GM12878 (cell line): ENCODE measurements at regions not wholly inside any gene's neighbourhood (a gene's known extent, or its start where the extent isn't known, plus 50 kb on each side); places are given as distances from the start of the nearest gene placed in this dataset.

Experiments used
- ATAC-seq: fragments of 200-7000 bp; cut with Tn5 transposase; 3 replicates; pipeline ENCODE4 v1.9.1; 2020; ENCODE audit warnings: mild to moderate bottlenecking, moderate library complexity
- BruUV-seq: library from RNA; stranded (reverse); fragments of 400-500 nt; replicated peaks from 2 replicates; lab custom pipeline; 2021; lab: Mats Ljungman, UMichigan
- CTCF ChIA-PET: fragments of 300-600 bp; sonication (Branson Sonifier 250); formaldehyde crosslinking; extraction: SDS; loops from one replicate; lab custom pipeline; 2021; ENCODE audit warnings: inconsistent platforms; lab: Yijun Ruan, JAX
- POLR2A ChIA-PET: fragments of 350-600 bp; formaldehyde crosslinking; extraction: SDS; loops from one replicate; lab custom pipeline; 2021; ENCODE audit warnings: inconsistent platforms; lab: Charles Lee
- RAD21 ChIA-PET: fragments of 300-600 bp; sonication (Branson Sonifier 250); formaldehyde crosslinking; loops from one replicate; lab custom pipeline; 2023; ENCODE audit warnings: antibody characterized with exemption; ENCODE audit not compliant: unreplicated experiment; lab: Charles Lee
- SMC1A ChIA-PET: fragments of 300-600 bp; sonication (Branson Sonifier 250); formaldehyde crosslinking; loops from one replicate; lab custom pipeline; 2023; ENCODE audit not compliant: unreplicated experiment, uncharacterized antibody; lab: Charles Lee
- DNase-seq: peaks from one replicate; pipeline ENCODE4 v3.0.0-alpha.2; 2011; ENCODE audit warnings: low read depth, low spot score
- FAIRE-seq: peaks from 3 replicates; lab custom pipeline; 2011; peaks lifted over from hg19 to GRCh38; lab: Jason Lieb, UNC
- H2AFZ ChIP-seq: 2 replicates; pipeline ENCODE4 v1.6.0; 2011; ENCODE audit warnings: low read depth, low read length, control low read depth; ENCODE audit not compliant: control insufficient read depth
- H3K27ac ChIP-seq: 2 replicates; pipeline ENCODE4 v1.5.1; 2011; ENCODE audit warnings: control low read depth; ENCODE audit not compliant: control insufficient read depth, insufficient read depth
- H3K27me3 ChIP-seq, 2 experiments: replicated peaks in 1 of 2; 2 replicates each; pipeline versions ENCODE4 v1.6.0 to v1.6.1; 2011; ENCODE audit warnings: low read length in 1 of 2; ENCODE audit not compliant: control insufficient read depth in 2 of 2, insufficient read depth in 2 of 2
- H3K36me3 ChIP-seq, 2 experiments: 2 replicates each; pipeline ENCODE4 v1.5.1; 2011; ENCODE audit warnings: low read length in 1 of 2; ENCODE audit not compliant: control insufficient read depth in 2 of 2, insufficient read depth in 2 of 2
- H3K4me1 ChIP-seq: 2 replicates; pipeline ENCODE4 v1.6.1; 2011; ENCODE audit warnings: mild to moderate bottlenecking, low read length, moderate library complexity, mixed read lengths; ENCODE audit not compliant: control insufficient read depth, insufficient read depth
- H3K4me2 ChIP-seq: 2 replicates; pipeline ENCODE4 v1.6.0; 2011; ENCODE audit warnings: control low read depth; ENCODE audit not compliant: control insufficient read depth, insufficient read depth
- H3K4me3 ChIP-seq: fragments of 200-600 bp; sonication (generic); 2 replicates; pipeline ENCODE4 v1.5.1; 2016
- H3K79me2 ChIP-seq: 2 replicates; pipeline ENCODE4 v1.6.0; 2011; ENCODE audit warnings: low read length; ENCODE audit not compliant: control insufficient read depth, insufficient read depth
- H3K9ac ChIP-seq: 2 replicates; pipeline ENCODE4 v1.8.0; 2011; ENCODE audit warnings: low read length, control low read depth, mixed read lengths; ENCODE audit not compliant: control insufficient read depth, insufficient read depth
- H3K9me3 ChIP-seq: replicated peaks from 3 replicates; pipeline ENCODE4 v1.5.1; 2011; ENCODE audit warnings: mild to moderate bottlenecking, low read length; ENCODE audit not compliant: control insufficient read depth, insufficient read depth
- H4K20me1 ChIP-seq: 2 replicates; pipeline ENCODE4 v1.6.0; 2011; ENCODE audit not compliant: control insufficient read depth, insufficient read depth
- BACH1 ChIP-seq: fragments of 450-650 bp; IDR thresholded peaks from 2 replicates; pipeline ENCODE4 v1.6.1; 2017; ENCODE audit warnings: mild to moderate bottlenecking, borderline replicate concordance
- KAT2A ChIP-seq: conservative IDR thresholded peaks from 2 replicates; pipeline ENCODE4 v1.6.1; 2011; ENCODE audit warnings: low read depth, low read length; ENCODE audit not compliant: control insufficient read depth
- KDM1A ChIP-seq: fragments of 200-600 bp; sonication (generic); IDR thresholded peaks from 2 replicates; pipeline ENCODE4 v1.6.1; 2016; ENCODE audit warnings: borderline replicate concordance
- NFYB ChIP-seq: IDR thresholded peaks from 2 replicates; pipeline ENCODE4 v1.6.1; 2011; ENCODE audit warnings: low read depth, mild to moderate bottlenecking, low read length, improper control_type of control experiment, moderate library complexity; ENCODE audit not compliant: insufficient read depth
- NR2F1 ChIP-seq: fragments of 450-650 bp; conservative IDR thresholded peaks from 2 replicates; pipeline ENCODE4 v1.6.1; 2017; ENCODE audit warnings: mild to moderate bottlenecking
- POLR2A ChIP-seq: IDR thresholded peaks from 2 replicates; pipeline ENCODE4 v1.6.1; 2011; ENCODE audit warnings: low read depth, mild to moderate bottlenecking, low read length
- PRDM15 ChIP-seq: fragments of 450-650 bp; formaldehyde crosslinking; IDR thresholded peaks from 2 replicates; pipeline ENCODE4 v1.4.0; 2020; ENCODE audit warnings: mild to moderate bottlenecking, moderate library complexity
- RBBP5 ChIP-seq: fragments of 200-600 bp; sonication (generic); conservative IDR thresholded peaks from 2 replicates; pipeline ENCODE4 v1.6.1; 2016
- SMAD1 ChIP-seq: fragments of 450-650 bp; IDR thresholded peaks from 2 replicates; pipeline ENCODE4 v1.6.1; 2018; ENCODE audit warnings: mild to moderate bottlenecking, low read depth; ENCODE audit not compliant: partially characterized antibody
- STAT3 ChIP-seq: IDR thresholded peaks from 2 replicates; pipeline ENCODE4 v1.6.1; 2011; ENCODE audit warnings: low read depth, low read length, improper control_type of control experiment
- TARDBP ChIP-seq: IDR thresholded peaks from 2 replicates; pipeline ENCODE4 v1.6.1; 2016; ENCODE audit warnings: borderline replicate concordance
- YY1 ChIP-seq: IDR thresholded peaks from 2 replicates; pipeline ENCODE4 v1.6.1; 2011; ENCODE audit warnings: low read depth, mild to moderate bottlenecking, low read length
- WGBS: methylation state at CpG from one replicate; pipeline ENCODE4 v1.1.6; 2016; ENCODE audit warnings: low lambda C conversion rate; ENCODE audit not compliant: insufficient replicate concordance, insufficient coverage; ENCODE audit errors: missing lambda C conversion rate; 5-methylcytosine and 5-hydroxymethylcytosine counted together
- in situ Hi-C: fragments of 300-500 bp; cut with MboI; formaldehyde crosslinking; loops from 9 replicates; pipeline ENCODE4 v1.14.3; 2018; ENCODE audit warnings: mixed read lengths
- intact Hi-C: fragments of 100-400 bp; cut with micrococcal nuclease; formaldehyde crosslinking; loops from one replicate; pipeline ENCODE4 v1.14.2; 2022; ENCODE audit not compliant: unreplicated experiment
- TF ChIP-seq, protein P1 (sequence below): fragments of 450-650 bp; IDR thresholded peaks from 2 replicates; pipeline ENCODE4 v1.6.1; 2018; ENCODE audit warnings: borderline replicate concordance, mild to moderate bottlenecking; ENCODE audit not compliant: partially characterized antibody
- TF ChIP-seq, protein P2 (sequence below): fragments of 150-350 bp; IDR thresholded peaks from 2 replicates; pipeline ENCODE4 v1.6.1; 2014; ENCODE audit warnings: mild to moderate bottlenecking, low read depth, low read length
- TF ChIP-seq, protein P3 (sequence below), 3 experiments: IDR thresholded peaks in 2 of 3; conservative IDR thresholded peaks in 1 of 3; 2 replicates each; pipeline ENCODE4 v1.5.1; 2011; ENCODE audit warnings: low read depth in 3 of 3, low read length in 3 of 3, mild to moderate bottlenecking in 3 of 3, control low read depth in 2 of 3, moderate library complexity in 2 of 3, inconsistent platforms in 1 of 3, mixed read lengths in 1 of 3; ENCODE audit not compliant: control insufficient read depth in 2 of 3, insufficient read depth in 1 of 3; ENCODE audit errors: extremely low read depth in 1 of 3

GRCh38 chr4:13903061-13903460 is 275.5 kb upstream of the BOD1L1 start:
- BruUV-seq, result no TSS peak
- TF ChIP-seq STAT3 (no peak), BACH1 (no peak), KAT2A (no peak), RBBP5 (no peak), YY1 (no peak), POLR2A (no peak), NR2F1 (no peak), TARDBP (no peak), SMAD1 (no peak), PRDM15 (CRISPR knock-in tag) (no peak), KDM1A (no peak), NFYB (no peak)
- TF ChIP-seq, protein P1, sequence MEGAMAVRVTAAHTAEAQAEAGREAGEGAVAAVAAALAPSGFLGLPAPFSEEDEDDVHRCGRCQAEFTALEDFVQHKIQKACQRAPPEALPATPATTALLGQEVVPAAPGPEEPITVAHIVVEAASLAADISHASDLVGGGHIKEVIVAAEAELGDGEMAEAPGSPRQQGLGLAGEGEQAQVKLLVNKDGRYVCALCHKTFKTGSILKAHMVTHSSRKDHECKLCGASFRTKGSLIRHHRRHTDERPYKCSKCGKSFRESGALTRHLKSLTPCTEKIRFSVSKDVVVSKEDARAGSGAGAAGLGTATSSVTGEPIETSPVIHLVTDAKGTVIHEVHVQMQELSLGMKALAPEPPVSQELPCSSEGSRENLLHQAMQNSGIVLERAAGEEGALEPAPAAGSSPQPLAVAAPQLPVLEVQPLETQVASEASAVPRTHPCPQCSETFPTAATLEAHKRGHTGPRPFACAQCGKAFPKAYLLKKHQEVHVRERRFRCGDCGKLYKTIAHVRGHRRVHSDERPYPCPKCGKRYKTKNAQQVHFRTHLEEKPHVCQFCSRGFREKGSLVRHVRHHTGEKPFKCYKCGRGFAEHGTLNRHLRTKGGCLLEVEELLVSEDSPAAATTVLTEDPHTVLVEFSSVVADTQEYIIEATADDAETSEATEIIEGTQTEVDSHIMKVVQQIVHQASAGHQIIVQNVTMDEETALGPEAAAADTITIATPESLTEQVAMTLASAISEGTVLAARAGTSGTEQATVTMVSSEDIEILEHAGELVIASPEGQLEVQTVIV, result no peak
- TF ChIP-seq, protein P2, sequence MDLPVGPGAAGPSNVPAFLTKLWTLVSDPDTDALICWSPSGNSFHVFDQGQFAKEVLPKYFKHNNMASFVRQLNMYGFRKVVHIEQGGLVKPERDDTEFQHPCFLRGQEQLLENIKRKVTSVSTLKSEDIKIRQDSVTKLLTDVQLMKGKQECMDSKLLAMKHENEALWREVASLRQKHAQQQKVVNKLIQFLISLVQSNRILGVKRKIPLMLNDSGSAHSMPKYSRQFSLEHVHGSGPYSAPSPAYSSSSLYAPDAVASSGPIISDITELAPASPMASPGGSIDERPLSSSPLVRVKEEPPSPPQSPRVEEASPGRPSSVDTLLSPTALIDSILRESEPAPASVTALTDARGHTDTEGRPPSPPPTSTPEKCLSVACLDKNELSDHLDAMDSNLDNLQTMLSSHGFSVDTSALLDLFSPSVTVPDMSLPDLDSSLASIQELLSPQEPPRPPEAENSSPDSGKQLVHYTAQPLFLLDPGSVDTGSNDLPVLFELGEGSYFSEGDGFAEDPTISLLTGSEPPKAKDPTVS, result no peak
- TF ChIP-seq, protein P3, sequence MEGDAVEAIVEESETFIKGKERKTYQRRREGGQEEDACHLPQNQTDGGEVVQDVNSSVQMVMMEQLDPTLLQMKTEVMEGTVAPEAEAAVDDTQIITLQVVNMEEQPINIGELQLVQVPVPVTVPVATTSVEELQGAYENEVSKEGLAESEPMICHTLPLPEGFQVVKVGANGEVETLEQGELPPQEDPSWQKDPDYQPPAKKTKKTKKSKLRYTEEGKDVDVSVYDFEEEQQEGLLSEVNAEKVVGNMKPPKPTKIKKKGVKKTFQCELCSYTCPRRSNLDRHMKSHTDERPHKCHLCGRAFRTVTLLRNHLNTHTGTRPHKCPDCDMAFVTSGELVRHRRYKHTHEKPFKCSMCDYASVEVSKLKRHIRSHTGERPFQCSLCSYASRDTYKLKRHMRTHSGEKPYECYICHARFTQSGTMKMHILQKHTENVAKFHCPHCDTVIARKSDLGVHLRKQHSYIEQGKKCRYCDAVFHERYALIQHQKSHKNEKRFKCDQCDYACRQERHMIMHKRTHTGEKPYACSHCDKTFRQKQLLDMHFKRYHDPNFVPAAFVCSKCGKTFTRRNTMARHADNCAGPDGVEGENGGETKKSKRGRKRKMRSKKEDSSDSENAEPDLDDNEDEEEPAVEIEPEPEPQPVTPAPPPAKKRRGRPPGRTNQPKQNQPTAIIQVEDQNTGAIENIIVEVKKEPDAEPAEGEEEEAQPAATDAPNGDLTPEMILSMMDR (IDR thresholded peaks at IDR 0.05 in 2 of 3, conservative IDR thresholded peaks at IDR 0.05 in 1 of 3; ENCODE audit: control insufficient read depth in 2 of 3, extremely low read depth in 1 of 3, insufficient read depth in 1 of 3, low read depth in 3 of 3, low read length in 3 of 3), result no peak
- H3K4me2 ChIP-seq, result no peak overlapping the region
- DNase-seq (no peak), ATAC-seq (no peak), FAIRE-seq (no peak)
- H3K27ac ChIP-seq, result no peak overlapping the region
- CTCF ChIA-PET, result interaction anchor here (0.9 kb wide), 1 partner anchor 1548 kb away, joined by 3 read pairs; no protein-coding TSS in a partner anchor
- no peak overlapping the region for H3K9ac ChIP-seq
- H3K36me3 ChIP-seq, result no peaks in the 10 kb centered on the region
- H3K27me3 ChIP-seq, result no peaks in the 10 kb centered on the region
- no peaks in the 10 kb centered on the region for H4K20me1 ChIP-seq
- SMC1A ChIA-PET, result no interaction called here
- POLR2A ChIA-PET, result no interaction called here
- no peaks in the 10 kb centered on the region for H3K9me3 ChIP-seq
- RAD21 ChIA-PET, result no interaction called here
- in situ Hi-C loops (no loop called here), intact Hi-C loops (no loop called here)
- H3K4me3 ChIP-seq, result no peak overlapping the region
- no peaks in the 10 kb centered on the region for H3K4me1 ChIP-seq
- WGBS, result 50% methylated on average over 3 of the region's 3 CpGs
- no peaks in the 10 kb centered on the region for H3K79me2 ChIP-seq
- no peak overlapping the region for H2AFZ ChIP-seq
